ENCODE measurements at regions not wholly inside any gene's neighbourhood (a gene's known extent, or its start where the extent isn't known, plus 50 kb on each side); places are given as distances from the start of the nearest gene placed in this dataset.
A peak's percentile ranks its signal among the peaks of the same experiment; 100 is the strongest.

DNA sequence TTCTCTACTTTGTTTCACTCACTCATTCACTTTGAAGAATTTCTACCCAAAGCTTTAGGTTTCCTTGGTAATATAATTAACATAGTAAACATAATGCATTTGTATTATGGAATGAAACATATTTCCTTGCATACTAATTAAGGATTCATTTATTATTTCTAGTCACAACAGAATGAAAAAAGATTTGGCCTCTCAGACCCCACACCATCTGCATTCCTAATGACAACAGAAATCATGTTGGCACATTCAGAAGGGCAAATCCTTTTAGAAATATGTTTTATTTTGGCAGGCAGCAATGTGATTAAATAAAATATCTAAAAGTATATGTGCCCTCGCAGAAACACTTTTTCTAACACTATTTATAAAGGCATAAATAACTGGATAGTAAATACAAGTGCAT is 163.4 kb downstream of the HTR1B start:
- TF ChIP-seq, protein P1, sequence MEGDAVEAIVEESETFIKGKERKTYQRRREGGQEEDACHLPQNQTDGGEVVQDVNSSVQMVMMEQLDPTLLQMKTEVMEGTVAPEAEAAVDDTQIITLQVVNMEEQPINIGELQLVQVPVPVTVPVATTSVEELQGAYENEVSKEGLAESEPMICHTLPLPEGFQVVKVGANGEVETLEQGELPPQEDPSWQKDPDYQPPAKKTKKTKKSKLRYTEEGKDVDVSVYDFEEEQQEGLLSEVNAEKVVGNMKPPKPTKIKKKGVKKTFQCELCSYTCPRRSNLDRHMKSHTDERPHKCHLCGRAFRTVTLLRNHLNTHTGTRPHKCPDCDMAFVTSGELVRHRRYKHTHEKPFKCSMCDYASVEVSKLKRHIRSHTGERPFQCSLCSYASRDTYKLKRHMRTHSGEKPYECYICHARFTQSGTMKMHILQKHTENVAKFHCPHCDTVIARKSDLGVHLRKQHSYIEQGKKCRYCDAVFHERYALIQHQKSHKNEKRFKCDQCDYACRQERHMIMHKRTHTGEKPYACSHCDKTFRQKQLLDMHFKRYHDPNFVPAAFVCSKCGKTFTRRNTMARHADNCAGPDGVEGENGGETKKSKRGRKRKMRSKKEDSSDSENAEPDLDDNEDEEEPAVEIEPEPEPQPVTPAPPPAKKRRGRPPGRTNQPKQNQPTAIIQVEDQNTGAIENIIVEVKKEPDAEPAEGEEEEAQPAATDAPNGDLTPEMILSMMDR (IDR thresholded peaks at IDR 0.05; ENCODE audit: low read depth, low read length): no peak
- no peak overlapping the region for H3K4me3 ChIP-seq (replicated peaks in 1 of 2; ENCODE audit: low read depth in 2 of 2, low read length in 2 of 2)
- DNase-seq (ENCODE audit: low read depth in 2 of 2): no peak

DNA sequence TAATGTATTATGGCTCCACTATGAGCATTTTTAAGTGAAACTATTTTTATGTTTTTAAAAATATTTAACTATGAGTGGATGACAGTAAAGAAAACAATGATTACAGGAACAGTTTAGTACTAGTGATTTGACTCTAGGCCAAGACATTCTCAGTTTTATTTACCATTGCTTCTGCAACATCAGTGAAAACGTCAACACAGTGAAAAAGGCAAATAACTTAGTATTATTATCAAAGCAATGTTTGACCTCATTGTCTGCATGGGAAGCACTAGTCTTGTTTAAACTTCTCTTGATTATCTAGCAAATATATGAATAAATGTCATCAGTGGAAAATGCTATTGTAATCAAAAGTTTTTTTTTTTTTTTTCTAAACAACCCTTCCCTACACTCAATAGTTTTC is 165.0 kb downstream of the HTR1B start:
- peak; percentile 23 to 41 for DNase-seq (ENCODE audit: low read depth in 2 of 2)
- TF ChIP-seq, protein P1 (IDR thresholded peaks at IDR 0.05; ENCODE audit: low read depth, low read length): no peak
- H3K4me3 ChIP-seq (replicated peaks in 1 of 2; ENCODE audit: low read depth in 2 of 2, low read length in 2 of 2): no peak overlapping the region

DNA sequence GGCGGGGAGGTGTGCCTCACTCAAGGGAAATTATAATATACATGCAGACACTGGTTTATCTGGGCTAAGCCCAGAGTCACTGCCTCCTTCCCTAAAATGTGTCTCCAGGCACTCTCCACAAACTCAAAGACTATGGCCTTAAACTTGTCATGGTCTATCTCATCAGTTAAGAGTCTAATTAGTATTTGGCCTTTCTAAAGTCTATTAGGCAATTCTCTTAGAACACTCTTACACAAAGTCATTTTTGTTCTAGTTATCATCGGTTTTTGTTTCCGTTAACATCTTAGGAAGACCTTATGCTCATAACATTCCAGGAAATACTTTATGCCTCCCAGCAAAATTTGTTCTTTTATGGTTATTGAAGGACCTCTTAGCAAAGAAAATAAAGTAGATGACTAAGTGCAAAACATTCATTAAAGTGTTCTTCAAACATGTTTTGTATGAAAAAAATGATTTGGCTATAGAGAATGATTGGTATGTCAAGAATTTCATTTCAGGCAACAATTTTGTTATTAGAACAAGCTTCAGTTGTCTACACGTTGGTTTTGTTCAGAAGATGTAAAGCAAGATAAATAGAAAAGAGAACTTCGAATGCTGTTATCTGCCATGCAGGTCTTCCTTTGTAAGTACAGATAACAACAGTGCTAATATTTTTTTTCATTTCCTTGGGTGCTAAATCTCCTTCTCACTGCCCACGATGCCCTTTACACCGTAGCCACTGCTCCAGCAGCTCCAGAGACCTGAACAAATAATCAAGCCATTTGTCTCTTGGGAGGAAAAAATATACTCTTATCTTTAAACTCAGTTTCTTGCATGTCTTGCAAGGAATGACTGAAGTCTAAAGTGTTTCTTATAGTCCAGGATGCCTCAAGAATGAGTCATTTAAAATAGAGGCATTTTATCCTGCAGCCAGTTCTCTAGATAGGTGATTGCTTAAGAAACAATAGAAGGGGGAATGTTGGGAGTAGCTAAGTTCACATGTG is 170.4 kb downstream of the HTR1B start:
- DNase-seq (ENCODE audit: low read depth in 2 of 2): peak; percentile 88
- TF ChIP-seq, protein P1 (IDR thresholded peaks at IDR 0.05; ENCODE audit: low read depth, low read length): no peak
- H3K4me3 ChIP-seq (replicated peaks in 1 of 2; ENCODE audit: low read depth in 2 of 2, low read length in 2 of 2): no peak overlapping the region

GRCh38 chr6:77290798-77291197 is 172.5 kb downstream of the HTR1B start:
- DNase-seq (ENCODE audit: low read depth in 2 of 2): peak; percentile 2 to 24
- H3K4me3 ChIP-seq (replicated peaks in 1 of 2; ENCODE audit: low read depth in 2 of 2, low read length in 2 of 2): no peak overlapping the region
- TF ChIP-seq, protein P1 (IDR thresholded peaks at IDR 0.05; ENCODE audit: low read depth, low read length): no peak

DNA sequence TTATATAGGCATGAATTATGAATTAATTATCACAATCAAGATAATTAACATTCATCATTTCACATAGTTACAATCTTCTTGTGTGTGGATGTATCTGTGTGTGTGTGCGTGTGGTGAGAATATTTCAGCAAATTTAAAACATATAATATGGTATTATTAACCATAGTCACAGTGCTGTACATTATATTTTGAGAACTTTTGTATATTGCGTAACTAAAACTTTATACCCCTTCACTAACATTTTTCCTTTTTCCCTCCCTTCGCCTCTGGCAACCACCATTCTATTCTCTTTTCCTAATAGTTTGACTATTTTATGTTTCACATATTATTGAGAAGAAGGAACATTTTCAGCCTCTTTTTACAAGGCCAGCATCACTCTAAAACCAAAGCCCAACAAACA is 176.8 kb downstream of the HTR1B start:
- no peak overlapping the region for H3K4me3 ChIP-seq (replicated peaks in 1 of 2; ENCODE audit: low read depth in 2 of 2, low read length in 2 of 2)
- no peak for DNase-seq (ENCODE audit: low read depth in 2 of 2)
- TF ChIP-seq, protein P1 (IDR thresholded peaks at IDR 0.05; ENCODE audit: low read depth, low read length): no peak

GRCh38 chr6:77273929-77274328 is 189.4 kb downstream of the HTR1B start:
- no peak overlapping the region for H3K4me3 ChIP-seq (replicated peaks in 1 of 2; ENCODE audit: low read depth in 2 of 2, low read length in 2 of 2)
- no peak for DNase-seq (ENCODE audit: low read depth in 2 of 2)
- TF ChIP-seq, protein P1 (IDR thresholded peaks at IDR 0.05; ENCODE audit: low read depth, low read length): no peak

All from cardiac fibroblast (primary cell).